ENCODE measurements at regions not wholly inside any gene's neighbourhood (a gene's known extent, or its start where the extent isn't known, plus 50 kb on each side); places are given as distances from the start of the nearest gene placed in this dataset.
"Not testable (repeated sequence)": the region's sequence is repeated elsewhere in the genome, so short reads cannot be mapped to it uniquely, and the experiment has no call there.

- not testable (repeated sequence) for H3K27me3 ChIP-seq (ENCODE audit: control insufficient read depth, insufficient read depth, low read length); DNase-seq; H3K4me3 ChIP-seq (ENCODE audit: insufficient read depth, low read depth, low read length); H3K36me3 ChIP-seq (replicated peaks; ENCODE audit: control insufficient read depth, insufficient read depth, low read length)
Observed at GRCh38 chr2:89113286-89113685, 421.8 kb downstream of the RPIA start.

GRCh38 chr2:89129440-89129839, 438.0 kb downstream of the RPIA start:
- DNase-seq; H3K36me3 ChIP-seq (replicated peaks; ENCODE audit: control insufficient read depth, insufficient read depth, low read length); H3K27me3 ChIP-seq (ENCODE audit: control insufficient read depth, insufficient read depth, low read length); H3K4me3 ChIP-seq (ENCODE audit: insufficient read depth, low read depth, low read length): not testable (repeated sequence)

- not testable (repeated sequence) for DNase-seq; H3K36me3 ChIP-seq (replicated peaks; ENCODE audit: control insufficient read depth, insufficient read depth, low read length); H3K27me3 ChIP-seq (ENCODE audit: control insufficient read depth, insufficient read depth, low read length); H3K4me3 ChIP-seq (ENCODE audit: insufficient read depth, low read depth, low read length)
Observed at GRCh38 chr2:89130665-89131308, 439.3 kb downstream of the RPIA start.

- not testable (repeated sequence) for H3K36me3 ChIP-seq (replicated peaks; ENCODE audit: control insufficient read depth, insufficient read depth, low read length); H3K27me3 ChIP-seq (ENCODE audit: control insufficient read depth, insufficient read depth, low read length); H3K4me3 ChIP-seq (ENCODE audit: insufficient read depth, low read depth, low read length)
- peak; percentile 22 for DNase-seq
Observed at GRCh38 chr2:89142959-89143358, 451.5 kb downstream of the RPIA start.

GRCh38 chr2:89145342-89145741, 453.9 kb downstream of the RPIA start:
- not testable (repeated sequence) for H3K4me3 ChIP-seq (ENCODE audit: insufficient read depth, low read depth, low read length); H3K27me3 ChIP-seq (ENCODE audit: control insufficient read depth, insufficient read depth, low read length); H3K36me3 ChIP-seq (replicated peaks; ENCODE audit: control insufficient read depth, insufficient read depth, low read length); DNase-seq

GRCh38 chr2:89148256-89148655, 456.8 kb downstream of the RPIA start:
- H3K4me3 ChIP-seq (ENCODE audit: insufficient read depth, low read depth, low read length); H3K27me3 ChIP-seq (ENCODE audit: control insufficient read depth, insufficient read depth, low read length); DNase-seq; H3K36me3 ChIP-seq (replicated peaks; ENCODE audit: control insufficient read depth, insufficient read depth, low read length): not testable (repeated sequence)

GRCh38 chr2:89151699-89152098, 460.2 kb downstream of the RPIA start:
- H3K27me3 ChIP-seq (ENCODE audit: control insufficient read depth, insufficient read depth, low read length); DNase-seq; H3K4me3 ChIP-seq (ENCODE audit: insufficient read depth, low read depth, low read length); H3K36me3 ChIP-seq (replicated peaks; ENCODE audit: control insufficient read depth, insufficient read depth, low read length): not testable (repeated sequence)

GRCh38 chr2:89152501-89152900, 461.0 kb downstream of the RPIA start:
- H3K36me3 ChIP-seq (replicated peaks; ENCODE audit: control insufficient read depth, insufficient read depth, low read length); DNase-seq; H3K27me3 ChIP-seq (ENCODE audit: control insufficient read depth, insufficient read depth, low read length); H3K4me3 ChIP-seq (ENCODE audit: insufficient read depth, low read depth, low read length): not testable (repeated sequence)

GRCh38 chr2:89153210-89153609, 461.7 kb downstream of the RPIA start:
- not testable (repeated sequence) for DNase-seq; H3K4me3 ChIP-seq (ENCODE audit: insufficient read depth, low read depth, low read length); H3K36me3 ChIP-seq (replicated peaks; ENCODE audit: control insufficient read depth, insufficient read depth, low read length); H3K27me3 ChIP-seq (ENCODE audit: control insufficient read depth, insufficient read depth, low read length)

- DNase-seq; H3K36me3 ChIP-seq (replicated peaks; ENCODE audit: control insufficient read depth, insufficient read depth, low read length); H3K27me3 ChIP-seq (ENCODE audit: control insufficient read depth, insufficient read depth, low read length); H3K4me3 ChIP-seq (ENCODE audit: insufficient read depth, low read depth, low read length): not testable (repeated sequence)
Observed at GRCh38 chr2:89154247-89154682, 462.8 kb downstream of the RPIA start.

- H3K27me3 ChIP-seq (ENCODE audit: control insufficient read depth, insufficient read depth, low read length); H3K4me3 ChIP-seq (ENCODE audit: insufficient read depth, low read depth, low read length); H3K36me3 ChIP-seq (replicated peaks; ENCODE audit: control insufficient read depth, insufficient read depth, low read length); DNase-seq: not testable (repeated sequence)
Observed at GRCh38 chr2:89160306-89160705, 468.8 kb downstream of the RPIA start.

GRCh38 chr2:89161626-89162025, 470.2 kb downstream of the RPIA start:
- not testable (repeated sequence) for DNase-seq; H3K27me3 ChIP-seq (ENCODE audit: control insufficient read depth, insufficient read depth, low read length); H3K36me3 ChIP-seq (replicated peaks; ENCODE audit: control insufficient read depth, insufficient read depth, low read length); H3K4me3 ChIP-seq (ENCODE audit: insufficient read depth, low read depth, low read length)

- H3K27me3 ChIP-seq (ENCODE audit: control insufficient read depth, insufficient read depth, low read length); H3K36me3 ChIP-seq (replicated peaks; ENCODE audit: control insufficient read depth, insufficient read depth, low read length); DNase-seq; H3K4me3 ChIP-seq (ENCODE audit: insufficient read depth, low read depth, low read length): not testable (repeated sequence)
Observed at GRCh38 chr2:89170506-89171173, 479.2 kb downstream of the RPIA start.

- H3K36me3 ChIP-seq (replicated peaks; ENCODE audit: control insufficient read depth, insufficient read depth, low read length); H3K4me3 ChIP-seq (ENCODE audit: insufficient read depth, low read depth, low read length); DNase-seq; H3K27me3 ChIP-seq (ENCODE audit: control insufficient read depth, insufficient read depth, low read length): not testable (repeated sequence)
Observed at GRCh38 chr2:89171174-89171519, 479.7 kb downstream of the RPIA start.

- H3K36me3 ChIP-seq (replicated peaks; ENCODE audit: control insufficient read depth, insufficient read depth, low read length); H3K4me3 ChIP-seq (ENCODE audit: insufficient read depth, low read depth, low read length); DNase-seq; H3K27me3 ChIP-seq (ENCODE audit: control insufficient read depth, insufficient read depth, low read length): not testable (repeated sequence)
Observed at GRCh38 chr2:89177004-89177403, 485.5 kb downstream of the RPIA start.
